Hepatocyte (in vitro differentiated cells): ENCODE measurements at regions not wholly inside any gene's neighbourhood (a gene's known extent, or its start where the extent isn't known, plus 50 kb on each side); places are given as distances from the start of the nearest gene placed in this dataset.
"Not testable (repeated sequence)": the region's sequence is repeated elsewhere in the genome, so short reads cannot be mapped to it uniquely, and the experiment has no call there.

Experiments used
- CTCF ChIP-seq: fragments of 200-600 bp; sonication (generic); IDR thresholded peaks from 2 replicates; pipeline ENCODE4 v1.5.1; 2016; ENCODE audit warnings: antibody characterized with exemption, mild to moderate bottlenecking; ENCODE audit not compliant: poor library complexity
- EZH2 ChIP-seq: fragments of 200-600 bp; sonication (generic); IDR thresholded peaks from 2 replicates; pipeline ENCODE4 v1.6.1; 2016; ENCODE audit warnings: antibody characterized with exemption, mild to moderate bottlenecking, borderline replicate concordance
- EZH2phosphoT487 ChIP-seq: fragments of 200-600 bp; sonication (generic); IDR thresholded peaks from one replicate; pipeline ENCODE4 v1.6.1; 2018; ENCODE audit warnings: antibody characterized with exemption, mild to moderate bottlenecking, low read depth, moderate library complexity; ENCODE audit not compliant: unreplicated experiment, severe bottlenecking

GRCh38 chr4:181843797-181844196 is 399.4 kb upstream of the TENM3 start:
- TF ChIP-seq EZH2, CTCF, EZH2phosphoT487: not testable (repeated sequence)
